GM19438 (cell line): ENCODE measurements at regions not wholly inside any gene's neighbourhood (a gene's known extent, or its start where the extent isn't known, plus 50 kb on each side); places are given as distances from the start of the nearest gene placed in this dataset.
"Not testable (repeated sequence)": the region's sequence is repeated elsewhere in the genome, so short reads cannot be mapped to it uniquely, and the experiment has no call there.

Experiments
- ATAC-seq: cut with Tn5 transposase; IDR thresholded peaks from one replicate; pipeline ENCODE4 v1.9.1; 2021; ENCODE audit warnings: low read depth; ENCODE audit not compliant: unreplicated experiment

DNA sequence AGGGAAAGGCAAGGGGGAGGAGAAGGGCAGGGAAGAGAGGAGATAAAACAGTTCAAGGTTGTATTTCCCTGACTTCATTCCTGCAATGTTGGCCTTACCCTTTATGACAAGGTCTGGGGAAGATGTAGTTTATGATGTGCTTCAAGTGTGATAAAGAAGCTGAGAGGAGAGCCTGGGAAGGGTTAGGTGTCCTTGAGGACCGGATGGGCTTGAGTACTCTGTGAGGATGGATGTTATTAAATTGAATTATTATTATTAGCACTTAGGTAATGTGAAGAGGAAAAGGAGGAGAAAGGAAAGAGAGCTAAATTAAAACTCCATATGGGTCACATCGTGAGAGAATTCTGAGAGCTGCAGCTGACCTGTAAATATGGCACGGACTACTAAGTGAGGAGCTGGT, 719.4 kb upstream of the CELF4 start:
- no peak for ATAC-seq

DNA sequence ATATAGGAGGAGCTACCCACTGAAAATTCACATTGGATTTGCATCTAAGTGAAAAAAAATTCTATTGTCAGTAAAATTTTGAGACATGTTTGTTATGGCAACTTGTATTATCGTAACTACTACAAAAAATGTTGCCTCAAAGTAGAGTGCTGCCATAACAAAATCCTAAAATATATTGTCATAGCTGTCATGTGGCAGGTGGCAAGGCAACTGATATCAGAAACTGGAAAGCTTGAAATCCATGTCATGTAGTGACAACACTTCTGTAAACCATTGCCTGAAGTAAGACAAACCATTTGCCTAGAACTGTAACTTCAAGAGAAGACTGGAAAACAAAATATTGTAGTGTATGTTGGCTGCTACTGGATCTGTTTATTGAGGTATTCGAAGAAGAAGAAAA, 697.5 kb upstream of the CELF4 start:
- no peak for ATAC-seq

DNA sequence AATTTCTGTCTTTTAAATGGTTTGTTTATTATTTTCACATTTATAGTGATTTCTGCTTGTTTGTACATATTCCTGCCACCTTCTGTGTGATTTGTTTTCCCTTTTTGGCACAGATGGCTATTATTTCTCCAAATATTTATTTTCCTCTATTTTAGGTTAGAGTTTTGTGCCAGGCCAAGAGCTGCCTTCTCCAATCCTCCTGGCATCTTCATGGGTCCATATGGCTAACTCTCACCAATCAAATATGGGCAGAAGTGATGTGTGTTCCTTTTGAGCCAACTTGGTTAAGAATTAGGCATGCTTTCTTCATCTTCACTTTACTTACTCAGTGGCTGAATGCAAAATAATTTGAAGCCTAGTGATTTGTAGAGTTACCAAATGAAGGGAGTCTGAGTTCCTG, 697.1 kb upstream of the CELF4 start:
- ATAC-seq = no peak

DNA sequence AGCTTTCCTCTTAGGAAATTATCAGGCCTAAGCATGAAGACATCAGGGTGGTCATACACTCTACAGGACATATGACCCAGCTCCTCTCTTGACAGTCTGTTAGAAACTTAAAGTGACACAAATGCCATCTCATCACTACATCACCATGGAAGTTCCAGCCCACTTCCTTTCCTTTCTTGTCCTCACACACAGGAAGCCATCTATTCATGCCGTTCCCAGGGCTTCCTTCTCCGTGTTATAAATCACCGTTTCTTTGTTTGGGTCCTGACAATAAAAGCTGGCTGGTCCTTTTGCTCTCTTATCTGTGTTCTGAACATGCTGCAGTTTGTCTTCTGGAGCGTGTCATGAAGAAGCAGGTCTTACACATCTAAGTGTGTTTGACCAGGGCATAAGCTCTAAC, 692.1 kb upstream of the CELF4 start:
- no peak for ATAC-seq

DNA sequence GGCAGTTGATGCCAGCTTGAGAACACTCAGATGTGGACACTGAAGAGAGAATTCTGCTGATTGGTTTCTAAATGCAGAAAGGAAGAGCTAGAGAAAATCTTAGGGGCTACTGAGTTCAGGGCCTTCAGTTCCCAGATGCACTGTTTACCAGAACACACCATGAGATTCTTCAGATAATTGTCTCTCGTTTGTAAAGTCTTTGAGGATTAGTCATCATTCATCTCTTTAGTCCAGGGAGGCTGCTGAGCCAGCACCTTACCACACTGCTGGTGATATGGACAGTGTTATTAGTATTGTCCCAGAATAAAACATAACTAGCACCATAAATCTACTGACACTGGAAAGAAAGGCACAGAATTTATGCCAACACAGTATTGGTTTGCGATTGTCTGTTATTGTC, 690.8 kb upstream of the CELF4 start:
- ATAC-seq = no peak

DNA sequence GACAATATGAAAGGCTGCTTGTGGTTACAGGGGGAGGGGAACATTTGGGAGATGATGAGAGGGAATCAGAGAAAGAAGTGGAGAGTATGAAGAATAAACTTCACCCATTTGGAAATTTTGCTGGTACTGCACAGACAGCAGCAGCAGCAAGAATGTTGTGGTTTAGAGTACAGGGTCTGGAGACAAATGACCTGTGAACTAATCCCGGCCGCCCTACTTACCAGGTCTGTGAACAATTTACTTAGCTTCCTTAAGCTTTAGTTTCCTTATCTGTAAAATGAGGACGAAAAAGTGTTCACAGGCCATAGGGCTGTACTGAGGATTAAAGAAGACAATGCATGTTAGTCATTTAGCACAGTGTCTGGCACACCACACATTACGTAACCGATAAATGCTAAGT, 685.4 kb upstream of the CELF4 start:
- ATAC-seq = no peak

DNA sequence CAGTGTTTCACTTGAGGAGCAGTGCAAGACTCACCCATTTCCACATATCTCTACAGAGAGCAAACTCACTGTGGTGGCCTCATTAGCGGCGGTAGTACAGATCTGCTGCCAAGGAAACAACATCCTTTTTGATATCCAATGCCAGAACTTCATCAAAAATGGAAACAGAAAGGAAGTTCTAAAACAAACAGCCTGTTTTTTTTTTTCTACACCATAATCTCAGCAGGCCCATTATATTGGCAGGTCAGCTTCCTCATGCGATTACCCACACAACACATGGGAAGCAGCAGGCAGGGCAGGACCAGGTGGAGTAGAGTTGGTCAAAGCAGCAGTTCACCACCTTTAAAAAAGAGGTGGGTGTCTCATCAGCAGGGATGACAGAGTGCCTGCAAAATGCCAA, 678.9 kb upstream of the CELF4 start:
- ATAC-seq = no peak

DNA sequence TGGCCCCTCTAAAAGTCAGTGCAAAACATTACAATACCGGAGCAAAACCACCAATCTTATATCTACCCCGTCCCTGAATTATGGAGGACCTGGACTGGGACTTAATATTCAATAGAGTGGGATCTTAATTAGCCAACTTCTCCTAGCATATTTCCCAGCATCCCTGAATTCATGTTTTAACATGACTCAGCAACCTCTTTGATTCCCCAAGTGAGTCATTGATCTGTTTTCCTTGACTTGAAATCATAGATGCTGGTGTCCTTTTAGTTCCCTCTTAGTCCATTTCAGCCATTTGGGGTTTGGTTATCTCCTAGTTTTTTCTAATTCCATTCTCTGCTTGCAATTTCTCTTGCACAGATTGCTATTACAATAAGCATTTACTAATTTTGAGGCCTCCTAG, 677.7 kb upstream of the CELF4 start:
- no peak for ATAC-seq

DNA sequence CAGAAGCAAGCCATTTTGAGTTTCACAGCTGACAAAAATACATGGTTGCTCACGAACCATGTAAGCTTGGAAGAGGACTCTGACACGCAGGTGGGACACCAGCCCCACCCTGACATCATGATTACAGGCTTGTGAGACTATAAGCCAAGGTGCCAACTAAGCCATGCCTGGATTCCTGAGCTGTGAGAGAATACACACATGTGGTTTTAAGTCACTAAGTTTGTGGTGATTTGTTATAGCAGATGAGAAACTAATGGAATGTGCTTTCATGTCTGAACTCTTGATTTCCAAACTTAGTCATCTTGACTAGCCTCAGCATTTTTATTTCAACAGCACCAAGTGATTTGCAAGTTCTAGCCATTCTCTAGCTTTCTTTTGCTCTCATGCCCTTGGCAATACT, 676.1 kb upstream of the CELF4 start:
- ATAC-seq = no peak

DNA sequence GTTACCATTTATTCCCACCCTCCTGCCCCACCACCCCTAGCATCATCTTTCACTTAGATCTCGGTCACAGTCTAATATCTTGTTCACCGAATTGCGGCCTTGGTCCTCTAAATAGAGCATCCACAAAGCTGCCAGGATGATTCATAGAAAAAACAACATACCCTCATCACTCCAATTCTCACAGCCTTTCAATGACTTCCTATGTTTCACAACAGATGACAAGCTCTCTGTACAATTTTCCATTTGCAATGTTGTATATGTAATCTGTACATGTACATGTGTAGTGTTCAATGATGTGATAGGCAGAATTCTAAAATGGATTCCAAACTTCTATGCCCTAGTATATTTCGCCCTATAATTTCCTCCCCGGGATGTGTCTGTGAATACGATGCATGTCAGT, 675.6 kb upstream of the CELF4 start:
- ATAC-seq = no peak

DNA sequence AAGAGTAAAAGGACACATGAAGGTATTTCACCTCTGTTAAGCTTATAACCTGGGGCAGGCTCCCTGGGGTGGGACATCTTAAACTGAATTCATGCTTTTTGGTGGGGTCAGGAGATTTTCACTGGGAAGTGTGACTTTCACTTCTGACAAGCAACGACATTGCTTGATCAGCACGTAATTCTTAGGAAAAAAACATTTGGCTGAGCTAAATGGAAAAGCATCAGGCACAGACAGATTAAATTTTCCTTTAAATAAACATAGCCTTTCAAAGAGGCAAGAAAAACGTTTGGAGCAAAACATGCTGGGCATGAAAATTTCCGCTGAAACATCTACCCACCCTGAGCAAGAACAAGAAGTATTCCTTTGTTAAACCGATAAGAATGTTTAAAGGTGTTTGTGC, 674.0 kb upstream of the CELF4 start:
- no peak for ATAC-seq

DNA sequence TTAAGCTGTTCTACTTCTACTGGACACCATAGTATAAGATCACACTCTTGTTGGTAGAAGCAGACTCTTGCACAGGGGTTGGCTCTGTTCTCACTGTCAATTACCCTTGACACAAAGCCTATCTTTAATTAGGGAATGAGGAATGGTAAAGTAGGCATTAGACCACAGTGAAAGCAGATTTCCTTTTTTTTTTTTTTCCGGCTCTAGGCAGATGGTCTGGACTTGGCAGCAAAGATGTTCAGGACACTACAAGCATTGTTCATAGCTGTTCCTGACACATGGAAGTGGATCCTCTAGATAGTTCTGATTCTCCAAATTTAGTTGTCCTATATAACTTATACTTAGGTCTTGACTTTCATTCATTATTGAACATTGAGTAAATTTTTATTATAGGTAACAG, 672.2 kb upstream of the CELF4 start:
- no peak for ATAC-seq

DNA sequence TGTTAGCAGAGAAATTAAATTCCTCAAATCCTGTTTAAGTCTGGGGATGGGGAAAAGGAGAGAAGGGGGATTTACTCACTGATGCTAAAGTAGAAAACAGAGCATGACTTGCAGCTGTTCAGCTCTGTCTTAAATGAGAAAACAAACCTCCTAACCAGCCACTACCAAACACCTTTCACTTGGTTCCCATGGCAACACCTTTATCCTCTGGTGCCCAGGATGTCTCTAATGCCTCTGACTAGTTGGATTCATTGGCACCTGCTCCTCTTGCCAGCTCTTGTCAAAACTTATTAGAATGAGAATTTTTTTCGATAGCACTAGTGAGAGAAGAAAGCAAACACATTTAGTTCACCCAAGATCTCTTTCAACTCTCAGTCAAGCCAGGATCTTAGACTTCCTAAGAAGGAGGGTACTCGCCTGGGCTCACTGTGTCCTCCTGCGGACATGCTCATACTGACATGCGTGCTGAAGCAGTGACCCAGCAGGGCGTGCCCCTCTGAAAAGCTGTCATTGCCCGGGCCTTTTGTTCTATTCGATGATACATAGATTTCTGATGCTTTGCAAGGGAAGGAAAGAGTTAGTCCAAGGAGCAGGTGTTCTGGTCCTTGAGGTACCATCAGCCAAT, 656.0 kb upstream of the CELF4 start:
- no peak for ATAC-seq

DNA sequence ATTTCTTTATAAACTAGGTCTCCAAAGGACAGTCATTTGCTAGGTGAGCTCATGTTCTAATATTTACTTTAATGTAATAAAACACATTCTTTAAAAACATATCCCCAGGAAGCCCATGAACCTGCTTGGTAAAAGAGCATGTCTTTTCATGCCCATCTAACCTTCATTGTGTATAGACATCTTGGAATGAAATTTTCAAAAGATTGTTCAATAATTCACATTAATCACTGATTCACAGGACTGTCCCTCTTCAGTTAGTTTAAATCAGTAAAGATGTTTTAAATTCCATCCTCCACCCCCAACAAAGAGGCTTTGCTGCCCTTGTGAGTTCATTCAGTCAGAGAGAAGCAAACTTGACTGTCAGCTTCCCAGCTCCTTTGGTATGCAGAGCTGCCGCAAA, 633.4 kb upstream of the CELF4 start:
- no peak for ATAC-seq

DNA sequence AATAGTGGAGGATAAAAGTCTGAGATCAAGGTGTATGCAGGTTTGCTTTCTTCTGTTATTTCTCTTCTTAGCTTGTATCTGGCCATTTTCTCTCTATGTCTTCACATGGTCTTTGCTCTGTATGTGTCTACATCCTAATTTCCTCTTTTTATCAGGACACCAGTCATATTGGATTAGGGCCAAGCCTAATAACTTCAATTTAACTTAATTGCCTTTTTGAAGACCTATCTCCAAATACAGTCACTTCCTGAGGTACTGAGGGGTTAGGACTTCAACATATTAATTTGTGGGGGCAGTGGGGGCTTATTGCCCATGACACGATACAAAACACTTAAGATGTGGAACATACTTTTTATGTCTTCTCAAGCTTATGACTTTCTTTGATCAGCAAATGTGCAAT, 632.9 kb upstream of the CELF4 start:
- ATAC-seq = no peak

DNA sequence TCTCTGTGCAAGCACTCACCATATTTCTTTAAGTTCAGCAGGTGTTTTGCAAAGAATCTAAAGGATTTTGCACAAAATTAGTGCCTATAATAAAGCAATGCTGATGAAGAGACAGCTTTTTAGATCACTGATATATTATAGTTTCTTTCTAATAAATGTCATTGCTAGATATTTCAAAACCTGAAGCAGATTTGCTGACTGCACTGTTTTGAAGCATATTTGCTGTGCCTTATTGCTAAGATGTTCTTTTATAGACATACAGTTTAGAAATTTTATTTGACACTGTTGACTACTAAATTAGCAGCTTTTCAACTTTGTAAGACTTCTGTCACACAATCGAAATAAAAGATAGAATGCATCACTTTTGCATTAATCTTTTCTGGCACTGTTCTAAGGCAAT, 620.9 kb upstream of the CELF4 start:
- ATAC-seq = no peak

DNA sequence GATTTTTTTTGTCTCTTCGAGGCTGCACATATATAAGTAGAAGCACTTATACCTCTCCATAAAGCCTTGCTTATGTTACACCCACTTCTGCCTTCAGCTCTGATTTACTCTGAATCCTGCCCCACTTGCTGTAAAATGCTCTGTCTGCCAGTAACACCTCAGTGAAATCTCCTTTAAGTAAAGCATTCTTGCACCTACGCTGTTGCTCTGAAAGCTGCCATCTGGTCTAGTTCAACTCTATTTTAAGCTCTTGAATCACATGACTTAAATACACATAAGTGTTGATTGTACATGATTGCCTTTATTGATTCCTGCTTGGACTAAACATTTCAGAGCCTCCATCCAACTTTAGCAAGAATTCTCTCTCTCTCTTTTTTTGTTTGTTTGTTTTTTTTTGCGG, 609.0 kb upstream of the CELF4 start:
- ATAC-seq = no peak

DNA sequence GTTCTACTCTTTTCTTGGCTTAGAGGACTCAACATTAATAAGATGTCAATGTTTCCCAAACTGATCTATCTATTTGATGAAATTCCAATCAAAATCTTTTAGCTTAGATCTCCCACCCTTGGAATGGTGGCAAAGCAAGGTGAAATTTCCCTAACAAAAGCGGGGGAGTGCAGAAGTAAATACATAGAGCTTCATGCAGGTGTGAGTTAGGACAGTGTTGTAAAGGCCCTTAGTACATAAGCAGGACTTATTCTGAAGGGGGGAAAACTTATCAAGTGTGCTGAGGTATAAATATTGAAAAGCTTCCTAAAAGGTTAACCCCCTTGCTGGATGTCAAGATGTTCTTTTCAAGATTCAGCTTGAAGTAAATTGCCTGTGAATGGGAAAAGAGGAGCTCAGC, 608.6 kb upstream of the CELF4 start:
- ATAC-seq = no peak

DNA sequence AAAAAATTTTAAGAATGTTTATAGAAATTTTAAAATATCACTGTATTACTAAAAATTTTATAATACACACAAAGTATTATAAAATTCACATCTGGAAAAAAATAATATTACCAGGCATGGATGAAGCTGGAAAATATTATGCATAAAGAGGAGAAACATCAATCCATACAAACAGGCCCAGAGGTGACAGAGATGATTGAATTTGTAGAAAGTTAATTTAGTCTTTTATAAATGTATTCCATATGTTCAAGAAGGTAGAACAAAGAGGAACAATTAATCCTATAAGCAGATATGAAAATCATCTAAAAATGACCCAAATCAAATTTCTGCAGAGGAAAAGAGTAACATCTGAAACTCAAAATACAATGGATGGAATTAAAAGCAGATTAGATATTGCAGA, 605.2 kb upstream of the CELF4 start:
- ATAC-seq = no peak

DNA sequence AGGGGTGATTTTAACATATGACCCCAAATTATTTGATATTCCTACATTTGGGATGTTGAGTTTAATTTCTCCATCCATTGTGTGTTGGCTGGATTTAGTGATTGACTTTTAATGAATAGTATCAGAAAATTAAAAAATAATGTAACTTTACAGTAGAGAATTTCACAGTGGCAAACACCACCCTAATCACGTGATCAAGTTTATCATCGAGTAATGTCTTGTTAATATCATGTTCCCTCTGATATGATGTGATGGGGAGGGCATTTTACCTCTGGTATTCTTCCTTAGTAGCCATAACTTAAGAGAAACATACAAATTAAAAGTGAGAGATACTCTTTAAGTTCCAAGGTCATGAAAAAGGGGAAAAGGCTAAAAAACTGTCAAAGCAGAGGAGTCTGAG, 602.0 kb upstream of the CELF4 start:
- no peak for ATAC-seq

DNA sequence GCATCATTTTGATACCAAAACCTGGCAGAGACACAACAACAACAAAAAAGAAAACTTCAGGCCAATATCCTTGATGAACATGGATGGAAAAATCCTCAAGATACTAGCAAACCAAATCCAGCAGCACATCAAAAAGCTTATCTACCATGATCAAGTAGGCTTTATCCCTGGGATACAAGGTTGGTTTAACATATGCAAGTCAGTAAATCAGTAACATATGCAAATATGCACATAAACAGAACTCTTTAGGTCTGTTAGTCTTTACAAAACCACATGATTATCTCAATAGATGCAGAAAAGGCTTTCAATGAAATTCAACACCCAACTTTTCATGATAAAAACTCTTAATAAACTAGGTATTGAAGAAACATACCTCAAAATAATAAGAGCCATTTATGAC, 587.5 kb upstream of the CELF4 start:
- not testable (repeated sequence) for ATAC-seq

DNA sequence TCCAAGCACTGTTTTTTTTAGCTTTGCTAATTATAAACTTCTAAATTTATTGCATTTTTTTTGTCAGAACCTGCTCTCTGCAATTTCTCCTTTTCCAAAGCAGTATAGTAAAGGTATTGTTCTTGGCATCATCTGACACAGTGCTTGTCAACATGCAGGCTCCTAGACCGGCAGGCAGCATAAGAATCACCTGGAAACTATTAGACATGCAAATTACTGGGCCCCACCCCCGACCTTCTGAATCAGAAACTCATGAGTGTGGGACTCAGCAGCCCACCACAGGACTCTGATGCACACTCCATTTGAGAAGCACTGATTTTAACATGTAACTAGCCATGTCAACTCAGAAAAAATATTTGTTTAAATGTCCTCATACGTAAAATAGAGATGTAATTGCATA, 551.1 kb upstream of the CELF4 start:
- ATAC-seq = no peak

DNA sequence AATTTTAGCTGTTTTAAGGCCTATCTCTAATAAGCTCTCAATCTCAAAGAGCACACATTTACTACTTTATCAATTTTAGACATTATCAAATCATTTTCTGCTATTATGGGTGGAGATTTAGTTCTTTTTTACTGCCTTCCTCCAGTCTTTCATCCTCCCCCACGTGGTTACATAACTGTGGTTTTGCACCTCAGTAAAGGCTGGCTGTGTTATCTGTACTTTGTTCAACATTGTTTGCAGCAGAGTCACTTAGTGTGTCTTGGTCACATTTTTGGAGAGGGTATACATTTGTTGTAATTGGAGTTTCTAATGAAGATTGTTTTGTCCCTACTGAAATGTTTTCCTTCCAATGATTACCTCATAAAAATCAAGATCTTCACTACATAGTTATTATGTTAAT, 549.6 kb upstream of the CELF4 start:
- no peak for ATAC-seq
